ENCODE measurements at regions not wholly inside any gene's neighbourhood (a gene's known extent, or its start where the extent isn't known, plus 50 kb on each side); places are given as distances from the start of the nearest gene placed in this dataset.

DNA sequence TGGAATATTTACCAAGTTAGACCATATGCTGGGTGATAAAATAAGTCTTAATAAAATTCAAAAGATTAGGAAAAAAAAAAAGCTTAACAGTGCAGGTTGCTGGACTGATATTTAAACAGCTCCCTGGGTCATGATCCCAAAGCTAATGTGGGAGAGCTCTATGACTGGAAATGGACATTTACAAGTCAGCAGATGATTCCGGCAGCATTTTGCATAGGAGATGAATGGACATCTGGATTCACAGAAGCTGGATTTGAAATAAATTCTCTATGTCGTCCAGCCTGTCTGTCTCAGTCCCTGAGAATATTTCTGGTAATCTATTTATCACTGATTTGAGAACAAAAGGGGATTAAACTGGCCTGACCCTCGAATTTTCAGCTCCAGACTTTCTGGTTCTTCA is 52.3 kb upstream of the KLHL25 start:
- DNase-seq (ENCODE audit: low read depth): no peak

- no peak for DNase-seq (ENCODE audit: low read depth)
Observed at GRCh38 chr15:85849946-85850345, 55.2 kb upstream of the KLHL25 start.

DNA sequence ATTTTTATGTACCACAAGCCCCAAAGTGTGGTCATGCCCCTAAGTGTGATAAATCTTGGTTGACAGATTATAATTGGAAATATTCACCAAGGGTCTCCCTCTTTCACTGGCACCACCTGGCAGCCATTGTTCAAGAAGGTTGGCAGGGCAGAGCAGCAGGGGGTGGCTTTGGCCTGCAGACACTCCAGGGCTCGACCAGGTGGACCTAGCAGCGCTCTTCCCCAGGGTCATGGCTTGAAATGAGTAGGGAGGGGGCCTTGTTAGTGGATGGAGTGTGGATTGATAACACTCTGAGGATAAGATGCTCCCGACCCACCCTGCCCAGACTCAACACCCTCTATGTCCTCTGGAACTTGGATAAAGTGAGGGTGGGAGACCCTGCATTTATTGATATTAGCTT is 58.2 kb upstream of the KLHL25 start:
- DNase-seq (ENCODE audit: low read depth): no peak

DNA sequence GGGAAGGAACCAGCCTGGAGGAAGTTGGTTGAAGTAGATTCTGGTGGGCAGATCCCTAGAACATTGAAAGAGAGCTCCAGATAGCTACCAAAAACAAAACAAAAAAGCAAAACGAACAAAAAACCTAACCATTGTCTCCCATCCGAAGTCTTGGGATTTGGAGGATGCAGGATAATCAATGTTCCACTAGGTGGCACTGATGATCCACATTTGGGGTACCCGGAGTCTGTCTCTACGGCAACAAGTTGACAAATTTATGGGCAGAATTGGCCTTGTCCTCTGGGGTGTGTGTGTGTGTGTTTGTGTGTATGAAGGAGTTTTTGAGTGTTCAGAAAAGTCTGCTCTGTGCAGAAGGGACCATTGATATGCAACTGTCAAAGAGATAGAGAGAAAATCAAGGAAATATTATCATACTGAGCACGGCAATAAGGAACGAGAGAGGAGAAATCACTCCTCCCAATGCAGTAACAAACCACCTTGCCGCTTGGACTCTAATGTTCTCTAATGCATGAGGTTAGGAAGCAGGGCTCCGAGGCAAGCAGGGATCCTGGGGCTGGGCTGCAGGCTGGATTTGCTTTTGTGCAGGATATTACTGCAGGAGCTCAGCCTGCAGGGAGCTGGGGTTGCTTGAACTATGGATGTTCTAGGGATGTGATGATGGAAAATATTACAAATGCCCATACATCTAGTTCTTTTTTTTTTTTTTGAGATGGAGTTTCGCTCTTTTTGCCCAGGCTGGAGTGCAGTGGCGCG is 59.8 kb upstream of the KLHL25 start:
- peak; percentile 47 for DNase-seq (ENCODE audit: low read depth)

GRCh38 chr15:85858586-85859375 is 64.1 kb upstream of the KLHL25 start:
- peak; percentile 30 for DNase-seq (ENCODE audit: low read depth)

DNA sequence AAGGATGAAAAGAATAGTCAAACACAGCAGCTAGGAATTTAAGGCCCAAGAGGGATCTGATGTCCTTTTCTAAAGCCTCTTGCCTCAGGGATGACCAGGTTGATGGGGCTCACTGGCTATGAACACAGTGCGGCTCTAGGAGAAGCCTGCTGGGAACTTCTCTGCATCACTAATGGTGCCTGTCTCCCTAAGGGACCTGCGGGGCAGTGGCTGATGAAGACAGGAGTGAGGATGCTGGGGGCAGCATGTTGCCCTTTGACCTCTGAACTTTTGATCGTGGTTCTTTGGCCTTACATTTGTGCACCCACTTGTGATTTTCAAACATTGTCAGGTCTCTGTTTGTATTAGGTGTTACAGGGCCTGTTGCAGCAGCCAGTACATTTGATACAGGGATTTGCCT is 64.9 kb upstream of the KLHL25 start:
- DNase-seq (ENCODE audit: low read depth): no peak

GRCh38 chr15:85860394-85861161 is 65.9 kb upstream of the KLHL25 start:
- DNase-seq (ENCODE audit: low read depth): no peak

GRCh38 chr15:85865070-85865684 is 70.5 kb upstream of the KLHL25 start:
- DNase-seq (ENCODE audit: low read depth): peak; percentile 24

DNA sequence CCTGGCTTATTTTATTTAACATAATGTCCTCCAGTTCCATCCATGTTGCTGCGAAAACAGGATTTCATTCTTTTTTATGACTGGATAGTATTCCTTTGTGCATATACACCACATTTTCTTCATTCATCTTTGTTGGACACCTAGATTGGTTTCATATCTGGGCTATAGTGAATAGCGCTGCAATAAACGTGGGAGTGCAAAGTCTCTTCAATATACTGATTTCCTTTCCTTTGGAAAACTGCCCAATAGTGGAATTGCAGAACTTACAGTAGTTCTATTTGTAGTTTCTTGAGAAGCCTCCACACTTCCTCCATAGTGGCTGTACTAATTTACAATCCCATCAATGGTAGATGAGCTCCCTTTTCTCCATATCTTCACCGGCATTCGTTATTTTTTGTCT is 72.5 kb upstream of the KLHL25 start:
- no peak for DNase-seq (ENCODE audit: low read depth)

- DNase-seq (ENCODE audit: low read depth): no peak
Observed at GRCh38 chr15:85869124-85869523, 74.4 kb upstream of the KLHL25 start.

DNA sequence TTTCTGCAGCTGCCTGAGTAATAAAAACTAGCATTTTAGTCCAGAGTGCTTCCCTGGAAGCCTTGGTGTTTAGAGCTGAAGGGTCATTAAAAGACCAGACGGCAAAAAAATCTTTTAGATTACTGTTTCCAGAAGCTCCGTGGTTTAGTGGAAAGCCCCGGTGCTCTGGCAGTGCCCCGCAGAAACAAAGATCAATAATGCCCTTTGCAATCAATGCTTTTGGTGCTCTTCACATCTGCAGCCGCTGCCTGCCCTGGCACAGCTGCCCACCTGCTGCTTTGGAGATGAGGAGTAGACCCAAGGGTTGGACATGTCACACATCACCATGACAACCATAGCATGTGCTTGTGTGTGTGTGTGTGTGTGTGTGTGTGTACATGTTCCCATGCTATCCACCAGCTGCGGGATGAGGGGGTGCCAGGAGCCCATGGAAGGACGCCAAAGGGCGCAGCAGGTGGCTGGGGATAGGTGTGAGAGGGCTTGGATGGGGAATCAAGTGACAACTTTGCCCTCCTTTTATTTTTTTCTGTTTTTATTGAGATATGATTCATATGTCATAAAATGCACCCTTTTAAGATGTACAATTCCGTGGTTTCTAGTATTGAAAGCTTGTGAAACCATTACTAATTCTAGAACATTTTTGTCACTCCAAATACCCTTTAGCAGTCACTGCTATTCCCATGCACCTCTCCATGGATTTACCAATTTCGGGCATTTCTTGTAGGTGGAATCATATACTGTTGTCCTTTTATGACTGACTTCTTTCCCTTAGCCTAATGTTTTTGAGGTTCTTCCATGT is 75.7 kb upstream of the KLHL25 start:
- no peak for DNase-seq (ENCODE audit: low read depth)

DNA sequence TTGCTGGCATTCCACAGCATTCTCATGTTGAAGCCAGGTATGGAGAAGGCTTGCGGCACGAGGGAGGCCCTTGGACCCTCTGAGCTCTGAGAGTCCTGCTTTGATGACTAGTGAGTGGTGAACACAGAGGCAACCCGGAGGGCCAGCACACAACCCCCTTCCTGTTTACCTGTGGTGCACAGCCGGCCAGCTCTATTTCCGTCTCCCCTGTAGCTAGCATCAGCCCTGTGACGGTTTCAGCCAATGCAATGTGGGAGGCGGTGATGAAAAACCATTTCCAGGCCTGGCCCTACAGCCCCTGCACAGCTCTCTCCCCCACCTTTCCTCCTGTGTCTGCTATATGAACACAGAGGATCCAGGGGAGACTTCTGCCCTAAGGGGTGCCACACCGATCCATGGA is 76.8 kb upstream of the KLHL25 start:
- DNase-seq (ENCODE audit: low read depth): no peak

GRCh38 chr15:85872125-85872524 is 77.4 kb upstream of the KLHL25 start:
- DNase-seq (ENCODE audit: low read depth): no peak

DNA sequence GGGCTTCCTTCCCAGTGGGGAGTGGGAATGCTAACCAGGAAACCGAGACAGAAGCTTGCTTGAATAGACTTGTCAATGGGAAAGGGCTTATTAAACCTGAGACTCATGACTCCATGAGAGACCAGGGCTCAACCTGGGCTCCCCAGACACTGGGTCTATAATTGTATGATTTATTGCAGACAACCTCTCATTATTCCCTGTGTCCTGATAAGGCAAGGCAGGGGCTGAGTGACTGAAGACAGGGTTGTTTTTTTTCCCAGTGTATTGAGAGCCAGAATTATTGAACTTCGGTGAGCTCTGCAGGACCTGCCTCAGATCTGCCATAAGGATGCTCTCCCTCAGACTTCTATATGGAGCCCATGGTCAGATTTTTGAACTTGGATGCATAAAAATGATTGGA is 79.5 kb upstream of the KLHL25 start:
- no peak for DNase-seq (ENCODE audit: low read depth)

DNA sequence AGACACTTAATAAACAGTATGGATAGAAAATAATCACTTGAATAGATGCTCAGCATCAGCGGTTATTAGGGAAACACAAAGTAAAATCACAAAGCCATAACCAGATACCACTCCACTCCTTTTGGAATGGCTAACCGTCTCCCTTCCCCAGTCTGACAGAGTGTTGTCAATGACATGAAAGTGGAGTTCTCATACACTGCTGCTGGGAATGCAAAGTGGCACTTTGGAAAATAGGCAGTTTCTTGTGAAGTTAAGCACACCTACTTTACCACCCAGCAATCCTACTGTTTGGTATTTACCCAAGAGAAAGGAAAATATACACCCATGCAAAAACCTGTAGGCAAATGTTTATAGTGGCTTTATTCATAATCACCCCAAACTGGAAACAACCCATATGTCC is 81.0 kb upstream of the KLHL25 start:
- DNase-seq (ENCODE audit: low read depth): no peak

DNA sequence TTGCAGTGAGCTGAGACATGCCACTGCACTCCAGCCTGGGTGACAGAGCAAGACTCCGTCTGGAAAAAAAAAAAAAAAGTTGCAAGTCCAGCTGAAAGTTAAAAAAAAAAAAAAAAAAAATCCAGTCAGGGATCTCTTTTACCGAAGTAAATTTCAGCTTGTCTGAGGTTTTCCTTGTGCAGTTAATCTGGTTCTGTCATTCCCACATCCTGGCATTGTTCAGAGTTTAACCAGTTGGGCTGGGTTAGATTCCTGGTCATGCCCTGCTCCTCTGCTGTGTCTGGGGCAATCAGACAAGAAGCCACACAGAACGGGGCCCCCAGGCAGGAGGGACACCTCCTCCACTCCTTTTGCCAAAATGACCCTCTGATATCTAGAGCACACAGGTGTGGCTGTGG is 84.1 kb upstream of the KLHL25 start:
- DNase-seq (ENCODE audit: low read depth): no peak

DNA sequence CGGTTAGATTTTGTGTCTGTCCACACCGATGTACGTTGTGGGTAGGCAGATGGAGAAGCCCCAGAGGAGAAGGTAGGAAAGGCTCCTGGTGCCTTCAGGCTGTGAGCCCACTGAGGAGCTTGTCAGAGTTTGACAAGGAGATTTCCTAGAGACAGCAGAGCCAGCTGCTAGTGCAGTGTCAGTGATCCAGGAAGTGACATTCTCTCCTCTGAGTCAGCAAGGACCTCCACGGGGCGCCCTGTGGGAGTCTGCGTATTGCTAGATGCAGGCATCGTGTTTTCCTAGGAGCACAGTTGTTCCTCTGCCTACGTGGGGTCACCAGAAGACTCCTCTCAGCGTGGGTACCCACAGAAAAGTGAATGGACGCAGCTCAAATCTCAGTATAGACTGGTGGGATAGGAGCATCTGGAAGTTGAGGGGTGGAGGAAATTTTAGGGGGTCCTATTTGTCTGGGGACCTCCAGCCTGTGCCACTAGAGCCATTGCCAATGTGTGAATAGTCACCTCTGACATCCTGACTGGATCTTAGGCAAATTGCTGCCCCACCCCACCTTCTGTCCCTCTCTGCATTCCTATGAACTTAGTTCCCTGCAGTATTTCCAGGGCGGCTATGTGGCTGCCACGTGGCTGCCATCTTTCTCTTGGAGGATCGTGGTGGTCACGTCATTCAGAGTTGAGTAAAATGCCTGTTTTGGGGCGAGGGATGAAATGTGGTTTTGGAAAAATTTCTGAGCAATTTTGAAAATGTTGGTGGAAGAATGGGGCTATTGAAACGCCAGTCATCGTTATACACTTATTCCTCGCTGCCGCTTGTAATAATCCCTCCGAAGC is 84.8 kb upstream of the KLHL25 start:
- DNase-seq (ENCODE audit: low read depth): peak; percentile 38

GRCh38 chr15:85880501-85881190 is 85.9 kb upstream of the KLHL25 start:
- DNase-seq (ENCODE audit: low read depth): no peak

DNA sequence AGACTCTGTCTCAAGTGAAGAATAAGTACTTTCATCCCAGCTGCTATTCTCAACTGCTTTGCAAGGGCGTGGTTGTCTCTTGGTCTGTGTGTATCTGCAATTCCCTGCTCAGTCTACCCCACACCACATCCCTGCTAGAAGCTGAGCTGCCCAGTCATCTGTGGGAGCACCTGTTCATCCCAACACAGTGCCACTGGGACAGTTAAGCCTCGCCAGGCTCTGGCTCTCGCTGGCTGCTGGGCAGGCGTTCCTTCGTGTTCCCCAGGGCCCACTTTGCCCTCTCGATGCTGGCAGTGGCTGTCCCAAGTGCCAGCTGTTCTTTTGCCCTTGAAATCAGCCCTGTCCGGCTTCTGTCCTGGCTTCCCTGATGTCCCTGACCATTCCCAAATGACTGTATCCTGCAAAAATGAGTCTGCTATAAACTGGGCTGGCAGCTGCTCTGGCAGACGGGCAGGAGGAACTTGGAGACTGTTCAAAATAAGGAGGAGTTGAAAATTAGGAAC is 91.6 kb upstream of the KLHL25 start:
- no peak for DNase-seq (ENCODE audit: low read depth)
